Stimulated activated CD4-positive, alpha-beta T cell treated with anti-CD3 and anti-CD28 coated beads, Interleukin-4, amount 100 ng/mL, for 24 hours (primary cell): ENCODE measurements at regions not wholly inside any gene's neighbourhood (a gene's known extent, or its start where the extent isn't known, plus 50 kb on each side); places are given as distances from the start of the nearest gene placed in this dataset.
"Not testable (repeated sequence)": the region's sequence is repeated elsewhere in the genome, so short reads cannot be mapped to it uniquely, and the experiment has no call there.

Source experiments
- DNase-seq: peaks from one replicate; pipeline ENCODE4 v3.0.0-alpha.2; 2020

DNA sequence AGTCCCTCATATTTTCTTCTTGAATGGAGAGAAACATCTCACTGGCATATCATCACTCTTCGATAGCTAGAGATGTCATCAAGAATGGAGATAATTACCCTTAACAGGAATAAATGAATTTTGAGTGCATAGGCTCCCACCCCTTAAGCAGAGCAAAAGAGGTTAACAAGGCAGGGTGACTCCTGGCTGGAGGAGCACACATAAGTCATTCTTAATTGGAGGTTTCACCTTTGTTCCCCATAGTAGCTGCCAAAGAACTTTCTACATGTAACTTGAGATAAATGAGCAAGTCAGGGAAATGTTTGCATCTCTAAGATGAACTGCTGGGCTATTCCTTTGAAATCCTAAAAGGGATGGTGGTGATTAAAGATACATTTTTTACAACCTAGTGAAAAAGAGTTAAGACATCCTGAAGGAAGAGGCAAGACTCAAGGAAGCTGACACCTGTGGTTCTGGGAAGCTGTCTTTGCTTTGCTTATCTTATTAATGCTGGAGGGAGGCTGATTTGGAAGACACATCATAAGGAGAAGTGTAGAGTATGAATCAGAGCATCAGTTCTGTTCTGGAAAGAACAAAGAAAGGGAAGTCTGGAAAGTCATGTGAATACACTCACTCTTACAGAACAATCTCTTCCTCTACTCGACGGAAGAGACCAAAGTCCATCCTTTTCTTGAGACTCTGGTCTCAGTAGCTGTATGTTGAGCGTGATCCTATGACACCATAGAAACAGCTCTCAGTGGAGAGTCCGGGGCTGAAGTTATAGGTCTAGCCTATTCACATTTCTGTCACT is 326.3 kb downstream of the OSTF1 start:
- DNase-seq, result no peak

DNA sequence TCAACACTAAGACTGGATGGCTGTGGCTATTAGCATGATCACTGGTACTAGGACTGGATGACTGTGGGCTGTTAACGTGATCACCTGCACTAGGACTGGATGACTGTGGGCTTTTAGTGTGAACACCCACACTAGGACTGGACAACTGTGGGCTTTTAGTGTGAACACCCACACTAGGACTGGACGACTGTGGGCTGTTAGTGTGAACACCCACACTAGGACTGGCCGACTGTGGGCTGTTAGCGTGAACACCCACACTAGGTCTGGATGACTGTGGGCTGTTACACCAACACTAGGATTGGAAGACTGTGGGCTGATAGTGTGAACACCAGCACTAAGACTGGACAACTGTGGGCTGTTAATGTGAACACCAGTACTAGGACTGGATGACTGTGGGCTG is 329.2 kb downstream of the OSTF1 start:
- no peak for DNase-seq

DNA sequence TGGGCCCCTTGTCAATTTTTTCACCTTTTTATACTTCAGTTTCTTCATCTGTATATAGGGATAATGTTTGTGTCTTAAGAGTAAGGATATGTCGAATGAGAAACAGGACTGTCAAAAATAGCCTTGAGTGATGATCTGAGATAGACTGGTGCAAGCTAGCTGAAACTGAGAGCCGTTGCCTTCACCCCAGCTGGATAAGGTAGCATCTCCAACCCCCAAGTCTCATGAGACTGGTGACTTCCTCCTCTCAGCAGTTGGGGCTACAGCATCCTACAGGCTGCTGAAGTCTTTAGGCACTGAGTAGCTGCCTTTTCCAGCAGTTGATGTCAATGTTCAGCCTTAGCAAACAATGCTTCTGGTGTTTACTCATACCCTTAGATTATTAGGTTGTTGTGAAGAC is 330.2 kb downstream of the OSTF1 start:
- no peak for DNase-seq

DNA sequence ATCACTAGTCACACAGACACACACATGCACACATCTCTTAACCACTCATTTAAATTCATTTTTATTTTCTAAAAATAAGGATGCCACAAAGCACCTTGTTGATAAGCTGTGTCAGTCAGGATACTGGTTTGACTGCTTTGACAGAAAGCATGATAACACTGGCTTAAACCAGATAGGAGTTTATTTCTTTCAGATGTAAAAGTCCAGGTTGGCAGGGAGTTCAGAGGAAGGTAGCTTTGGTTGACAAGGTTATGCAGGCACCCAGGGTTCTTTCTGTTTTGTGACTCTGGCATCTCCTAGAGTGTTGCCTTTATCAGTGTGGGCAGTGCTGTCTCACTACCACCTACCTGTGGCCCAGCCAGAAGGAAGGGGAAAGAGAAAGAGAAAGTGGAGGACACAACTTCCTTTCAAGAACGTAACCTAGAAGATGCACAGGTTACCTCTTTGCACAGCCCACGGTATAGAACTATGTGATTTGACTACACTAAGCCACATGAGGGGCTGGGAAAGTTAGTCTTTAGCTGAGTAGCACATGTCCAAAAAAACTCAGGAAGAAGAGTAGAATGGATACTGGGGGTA is 334.7 kb downstream of the OSTF1 start:
- no peak for DNase-seq

DNA sequence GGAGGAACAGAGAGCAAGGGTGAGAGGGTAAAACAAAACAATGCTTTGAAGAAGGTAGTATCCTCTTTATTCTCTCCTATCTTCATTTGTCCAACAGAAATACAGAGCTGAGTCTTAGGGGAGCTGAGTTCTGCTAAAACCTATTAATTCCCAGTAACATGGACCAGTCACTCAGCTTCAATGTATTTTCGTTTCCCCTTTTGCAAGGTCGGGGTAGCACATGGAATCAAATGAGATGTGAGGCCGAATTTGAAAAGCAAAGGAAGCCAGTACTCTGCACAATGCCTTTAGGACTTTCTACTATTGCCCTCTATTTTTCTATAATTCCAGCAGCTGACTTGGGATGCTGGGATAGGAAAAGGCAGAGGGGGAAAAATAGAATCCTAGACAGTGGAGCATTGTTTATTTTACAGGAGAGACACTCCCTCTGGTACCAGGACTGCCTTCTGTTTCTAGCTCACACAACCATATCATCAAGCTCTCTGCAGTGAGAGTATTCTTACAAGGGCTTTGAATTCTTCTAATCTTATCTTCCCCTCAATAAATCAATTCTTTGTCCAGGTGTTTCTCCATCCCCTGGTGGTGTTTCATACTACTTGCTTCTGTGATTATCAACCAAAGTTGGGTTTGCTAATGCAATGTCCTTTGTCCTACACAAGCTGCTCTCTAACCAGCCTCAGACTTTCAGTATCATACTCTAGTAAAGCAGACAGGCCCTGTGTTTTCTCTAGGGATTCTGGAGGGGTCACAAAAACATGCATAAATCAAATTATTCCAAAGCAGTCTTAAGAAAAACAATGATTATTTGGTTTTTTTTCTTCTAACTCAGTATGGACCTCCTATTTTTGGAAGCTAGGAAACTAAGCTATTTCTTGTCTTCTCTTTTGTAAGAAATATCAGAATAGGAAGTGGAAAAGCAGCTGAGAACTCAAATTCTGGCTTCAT is 341.5 kb downstream of the OSTF1 start:
- DNase-seq, result no peak

DNA sequence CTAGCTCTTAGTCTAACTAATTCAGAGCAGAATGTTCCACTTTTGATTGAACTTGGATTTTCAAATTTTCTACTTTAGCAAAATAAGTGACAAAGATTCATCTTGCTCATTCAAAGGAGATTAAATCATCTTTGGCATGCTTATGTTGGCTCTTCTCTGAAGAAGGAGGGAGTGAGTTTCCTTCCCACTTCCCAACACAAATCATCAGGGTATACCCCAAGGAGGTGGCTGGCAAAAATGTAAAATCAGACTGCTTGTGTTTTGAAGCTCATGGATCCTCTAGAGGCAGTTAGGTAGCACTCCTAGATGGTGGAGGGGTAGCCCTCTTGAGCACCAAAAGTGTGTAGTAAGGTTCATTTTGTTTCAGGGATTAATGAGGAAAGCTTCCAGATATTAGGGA is 343.1 kb downstream of the OSTF1 start:
- no peak for DNase-seq

DNA sequence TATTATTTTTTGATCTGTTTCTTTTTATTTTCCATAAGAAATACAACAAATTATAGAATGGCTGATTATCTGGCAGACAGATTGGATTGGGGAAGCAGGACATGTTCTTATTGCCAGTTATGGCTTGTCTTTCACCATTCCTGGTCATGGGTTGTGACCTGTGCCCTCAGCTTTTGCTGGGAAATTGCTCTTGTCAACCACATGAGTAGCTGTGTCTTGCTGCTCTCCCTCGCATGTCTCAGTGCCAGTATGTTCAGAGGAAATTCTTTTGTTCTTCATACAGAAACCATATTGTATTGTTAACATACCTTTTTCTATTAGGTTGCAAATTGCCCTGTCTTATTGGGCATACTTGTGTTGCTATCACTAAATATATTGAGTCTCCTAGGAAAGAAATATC is 344.1 kb downstream of the OSTF1 start:
- DNase-seq, result no peak

DNA sequence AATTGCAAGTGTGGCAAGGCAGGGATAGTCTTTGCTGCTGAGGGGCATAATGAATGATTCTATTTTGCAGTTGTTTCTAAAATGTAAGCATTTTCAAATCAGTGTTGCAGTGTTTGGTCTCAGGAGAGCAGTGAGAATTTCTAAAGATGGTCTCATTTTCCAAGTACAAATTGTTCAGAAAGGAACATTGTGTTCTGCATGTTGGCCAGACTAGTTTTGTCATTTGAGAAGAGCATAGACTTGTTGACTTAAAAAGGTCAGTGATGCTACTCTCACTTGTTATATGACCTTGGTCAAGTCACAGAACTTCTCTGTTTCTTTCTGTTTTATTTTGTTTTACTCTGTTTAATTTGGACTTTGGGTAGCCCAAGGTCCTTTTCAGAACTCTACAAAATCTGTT is 344.6 kb downstream of the OSTF1 start:
- DNase-seq, result no peak

DNA sequence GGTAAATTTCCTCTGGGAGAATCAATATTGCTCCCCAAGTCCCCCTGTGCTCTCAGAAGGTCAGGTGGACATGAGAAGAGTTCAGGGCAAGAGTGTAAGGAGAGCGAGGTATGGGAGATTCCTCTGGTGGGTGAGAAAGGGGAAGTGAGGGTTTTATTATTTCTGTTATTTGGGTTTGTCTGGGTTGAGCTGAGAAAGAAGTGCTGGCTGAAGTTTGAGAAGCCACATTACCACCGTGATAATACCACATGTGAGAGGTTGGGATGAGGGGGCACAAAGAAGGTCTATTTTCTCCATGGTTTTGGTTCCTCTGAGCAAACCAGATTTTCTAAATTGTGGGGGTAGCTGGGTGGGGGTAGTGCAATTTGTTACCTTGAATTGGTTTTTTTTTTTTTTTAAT is 350.4 kb downstream of the OSTF1 start:
- DNase-seq, result no peak

DNA sequence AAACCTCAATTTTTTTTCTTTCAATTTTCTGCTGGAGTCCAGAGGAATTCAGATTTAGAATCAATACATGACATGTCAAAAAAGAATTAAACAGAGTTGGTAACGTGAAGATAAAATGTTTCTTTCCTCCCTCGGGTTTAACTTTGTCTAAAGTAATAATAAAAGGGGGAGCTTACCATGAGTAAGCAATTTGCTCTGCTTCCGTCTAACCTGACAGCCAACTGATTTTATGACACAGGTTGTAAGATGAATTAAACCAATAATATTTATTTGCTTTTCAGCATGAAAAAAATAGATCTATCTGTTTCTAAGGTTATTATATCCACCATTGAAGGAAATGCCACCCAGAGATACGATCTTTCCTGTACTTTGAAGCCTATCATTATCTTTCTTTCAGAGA is 352.6 kb downstream of the OSTF1 start:
- DNase-seq, result no peak

DNA sequence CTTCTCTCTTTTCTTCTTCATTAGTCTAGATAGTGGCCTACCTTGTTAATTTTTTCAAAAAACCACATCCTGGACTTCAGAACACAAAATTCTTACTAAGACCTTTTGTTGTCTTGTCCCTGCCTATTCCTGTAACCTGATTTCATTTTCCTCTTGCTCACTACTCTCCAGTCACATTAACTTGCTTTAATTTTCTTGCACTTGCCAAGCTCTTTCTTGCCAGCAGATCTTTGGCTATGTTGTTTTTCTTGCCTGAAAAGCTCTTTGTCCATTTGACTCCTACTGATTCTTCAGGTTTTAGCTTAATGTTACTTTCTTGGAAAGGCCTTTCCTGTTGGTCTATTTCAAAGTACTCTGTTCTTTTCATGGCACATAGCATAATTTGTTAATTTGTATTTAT is 356.8 kb downstream of the OSTF1 start:
- no peak for DNase-seq

DNA sequence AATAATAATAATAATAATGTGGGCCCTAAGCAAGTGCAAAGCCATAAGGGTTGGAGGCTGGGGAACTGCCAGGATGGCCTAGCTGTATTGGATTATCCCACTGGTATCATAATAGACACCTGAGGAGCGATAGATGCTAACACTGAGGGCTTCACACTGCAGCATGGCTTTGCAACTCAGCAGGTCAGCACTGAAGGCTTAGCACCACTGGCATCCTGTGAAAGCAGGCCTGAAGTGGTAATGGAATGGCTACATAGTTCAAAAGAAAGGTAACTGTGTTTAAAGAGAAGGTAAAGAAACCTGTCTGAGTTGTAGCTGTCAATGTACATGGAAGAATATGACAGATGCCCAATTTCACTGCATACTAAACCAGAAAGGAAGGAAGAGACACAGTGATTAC is 359.0 kb downstream of the OSTF1 start:
- DNase-seq, result no peak

DNA sequence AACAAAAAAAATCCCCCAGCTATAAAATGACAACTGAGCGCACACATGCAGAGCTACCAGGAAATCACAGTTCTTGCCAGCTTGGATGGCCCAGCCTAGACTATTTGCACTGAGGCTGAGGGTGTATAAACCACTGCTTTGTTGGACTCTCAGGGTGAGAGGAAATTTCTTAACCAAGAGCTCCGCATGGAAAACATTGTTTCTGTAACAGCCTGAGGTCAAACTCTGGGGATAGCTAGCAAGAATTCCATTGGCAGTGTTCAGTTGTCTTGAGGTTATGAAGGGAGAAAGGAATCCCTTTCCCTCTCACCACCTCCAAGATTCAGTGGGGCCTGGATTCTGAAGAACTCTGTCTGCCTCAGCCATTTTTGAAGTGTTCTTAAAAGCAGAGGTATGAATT is 360.0 kb downstream of the OSTF1 start:
- no peak for DNase-seq

DNA sequence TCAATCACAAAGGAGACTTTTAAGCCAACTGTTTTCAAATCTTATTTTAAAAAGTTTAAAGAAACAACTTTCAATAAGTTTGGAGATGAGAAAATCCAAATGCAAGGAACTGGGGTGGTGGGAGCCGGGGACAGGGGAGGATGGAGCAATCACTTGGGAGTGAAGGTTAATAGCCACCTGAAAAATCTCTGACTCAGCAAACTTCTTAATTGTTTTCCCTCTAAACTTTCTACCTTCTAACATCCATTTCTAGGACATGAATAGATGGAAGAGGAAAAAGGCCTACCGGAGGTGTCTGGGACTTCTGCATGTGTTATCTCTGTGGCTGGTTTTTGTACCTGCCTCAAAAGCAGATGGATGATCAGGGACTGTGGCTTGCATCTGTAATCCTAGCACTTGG is 360.6 kb downstream of the OSTF1 start:
- DNase-seq, result no peak

DNA sequence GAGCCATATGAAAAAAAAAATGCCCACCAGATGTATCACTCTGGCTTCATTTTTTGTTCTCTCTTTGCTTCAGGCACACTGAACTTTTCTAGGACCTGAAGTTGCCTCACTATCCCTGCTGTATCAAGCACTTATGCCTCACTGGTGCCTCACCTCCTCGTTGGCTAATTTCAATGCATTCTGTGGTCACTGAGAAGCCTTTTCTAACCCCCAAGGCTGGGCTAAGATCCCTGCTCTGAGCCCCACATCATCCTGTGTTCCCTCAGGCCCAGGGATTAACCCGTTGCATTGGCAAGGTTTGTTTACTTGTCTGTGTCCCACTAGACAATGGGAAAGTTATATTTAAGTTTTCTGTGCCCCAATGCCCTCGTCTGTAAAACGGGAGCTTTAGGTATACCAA is 362.7 kb downstream of the OSTF1 start:
- DNase-seq, result no peak

DNA sequence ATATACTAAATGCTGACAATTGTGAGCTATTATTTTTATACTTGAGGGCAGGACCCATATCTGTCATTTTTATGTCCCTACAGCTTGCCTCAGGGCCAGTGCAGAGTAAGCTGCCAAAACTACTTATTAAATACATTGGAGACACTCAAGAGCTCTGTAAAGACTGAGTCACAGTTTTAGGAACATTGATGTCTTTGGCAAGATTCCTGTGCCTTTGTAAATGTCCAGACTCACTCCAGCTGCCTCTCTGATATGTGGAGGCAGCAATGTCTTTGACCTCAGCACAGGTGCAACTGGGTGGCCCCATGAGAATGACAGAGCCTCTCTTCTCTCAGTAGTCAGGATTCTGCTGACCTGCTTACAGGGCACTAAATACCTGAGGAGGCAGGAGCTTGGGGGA is 363.2 kb downstream of the OSTF1 start:
- no peak for DNase-seq

DNA sequence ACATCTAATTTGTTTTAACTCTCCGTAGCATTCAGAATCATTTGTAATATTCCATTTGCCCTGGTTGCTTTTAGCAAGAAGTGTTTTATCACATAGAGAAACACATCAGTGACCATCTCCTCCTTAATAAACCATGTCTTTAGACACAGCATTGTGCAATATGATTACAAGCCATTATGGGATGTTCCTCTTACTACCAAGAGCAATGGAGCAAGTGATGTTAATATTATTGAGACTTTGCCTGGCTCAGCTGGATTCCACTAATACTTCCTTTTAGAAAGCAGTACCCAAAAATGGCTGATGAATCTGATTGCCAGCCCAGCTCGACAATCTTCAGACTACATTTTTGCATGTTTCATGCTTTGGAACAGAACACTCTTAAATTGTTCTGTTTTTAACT is 364.2 kb downstream of the OSTF1 start:
- DNase-seq, result no peak

DNA sequence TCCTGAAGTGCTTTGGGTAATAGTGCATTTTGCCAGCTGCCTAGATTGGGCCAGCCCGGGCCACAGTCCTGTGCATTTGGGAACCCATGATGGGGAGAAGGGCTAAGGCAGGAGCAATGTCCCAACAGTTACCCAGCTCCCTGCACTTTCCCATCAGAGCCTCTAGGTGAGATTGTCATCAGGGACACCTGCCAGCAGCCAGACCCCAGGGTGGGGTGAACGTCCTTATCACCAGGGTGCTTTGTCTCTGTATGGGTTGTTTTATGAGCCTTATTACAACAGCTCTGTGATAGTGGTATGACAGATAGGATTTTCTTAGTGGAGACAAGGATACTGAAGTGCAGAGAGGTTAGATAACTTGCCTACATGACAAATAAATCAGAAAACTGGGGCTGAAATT is 365.7 kb downstream of the OSTF1 start:
- no peak for DNase-seq

DNA sequence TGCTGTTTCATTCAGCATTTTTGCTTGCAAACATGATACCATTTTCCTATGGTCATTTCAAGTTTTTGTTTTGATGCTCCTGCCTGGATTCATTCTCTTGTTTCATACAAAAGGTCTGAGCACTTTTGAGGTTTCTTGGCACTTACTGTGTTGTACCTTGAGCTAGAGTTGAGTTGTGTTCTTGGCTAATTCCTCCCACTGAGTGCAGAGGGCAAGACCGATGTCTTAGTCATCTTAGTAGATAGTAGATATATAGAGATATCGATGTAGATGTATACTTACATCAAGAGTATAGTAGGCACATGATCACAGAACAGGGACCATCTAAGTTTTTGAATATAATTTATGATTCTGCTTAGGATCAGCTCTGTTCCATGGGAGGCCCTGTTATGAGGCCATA is 366.6 kb downstream of the OSTF1 start:
- DNase-seq, result no peak

DNA sequence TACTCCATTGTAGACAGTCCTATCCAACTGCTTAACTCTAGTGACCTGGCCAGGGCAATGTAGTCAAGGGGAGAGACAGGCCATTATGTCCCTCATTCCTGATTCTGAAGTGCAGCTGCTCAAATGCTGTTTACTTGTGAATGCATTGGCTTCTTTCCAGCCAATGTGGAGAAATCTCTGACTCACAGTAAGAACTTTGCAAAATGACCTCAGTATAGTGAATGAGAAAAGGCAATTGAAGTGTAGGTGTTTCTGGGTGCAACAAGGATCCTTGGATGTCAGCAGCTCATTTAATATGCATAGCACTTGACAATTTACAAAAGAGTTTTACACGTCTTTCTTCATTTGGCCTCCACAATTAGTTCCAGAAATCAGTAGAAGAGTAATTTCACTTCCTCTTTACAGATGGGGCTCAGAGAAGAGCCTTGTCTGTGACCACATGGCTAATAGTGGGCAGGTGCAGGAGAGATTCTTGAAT is 367.2 kb downstream of the OSTF1 start:
- no peak for DNase-seq

DNA sequence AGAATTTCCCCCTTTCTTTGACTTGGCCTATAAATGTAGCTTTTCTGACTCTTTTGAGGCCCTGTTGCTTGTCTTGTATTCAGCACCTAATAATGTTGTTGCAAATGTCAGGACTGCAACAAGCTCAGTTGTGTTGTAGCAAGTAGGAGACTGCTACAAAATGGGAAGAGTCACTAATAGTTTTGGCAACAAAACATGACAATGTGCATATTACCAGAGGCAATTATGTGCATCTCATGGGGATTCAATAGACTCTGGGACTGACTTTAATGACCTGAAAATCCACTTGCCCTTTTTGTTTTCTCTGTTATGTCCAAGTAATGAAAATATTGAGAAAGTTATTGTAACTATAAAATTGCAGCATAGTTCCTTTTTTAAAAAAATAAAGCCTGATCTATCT is 368.4 kb downstream of the OSTF1 start:
- DNase-seq, result no peak

DNA sequence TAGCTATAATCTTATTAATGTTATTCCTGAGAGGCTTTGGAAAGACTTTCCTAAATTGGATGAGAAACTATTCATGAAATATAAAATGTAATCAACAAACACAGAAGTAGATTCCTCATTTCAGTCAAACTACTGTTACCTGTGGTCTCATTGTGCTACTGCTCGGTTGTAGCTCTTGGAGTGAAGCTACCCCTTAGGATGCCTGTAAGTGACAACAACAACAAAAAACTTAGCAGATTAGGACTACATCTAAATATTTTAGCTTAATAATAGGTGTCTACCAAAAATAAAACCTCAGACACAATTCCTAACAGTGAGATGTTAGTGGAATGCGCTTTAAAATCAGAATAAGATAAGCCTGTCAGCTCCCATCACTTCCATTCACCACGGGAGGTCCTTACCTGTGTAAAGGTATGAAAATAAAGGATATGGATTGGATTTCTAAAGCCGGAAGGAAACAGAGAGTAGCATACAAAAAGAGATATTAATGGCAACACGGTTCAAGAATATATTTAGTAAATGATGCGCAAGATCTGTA is 369.2 kb downstream of the OSTF1 start:
- DNase-seq, result no peak

DNA sequence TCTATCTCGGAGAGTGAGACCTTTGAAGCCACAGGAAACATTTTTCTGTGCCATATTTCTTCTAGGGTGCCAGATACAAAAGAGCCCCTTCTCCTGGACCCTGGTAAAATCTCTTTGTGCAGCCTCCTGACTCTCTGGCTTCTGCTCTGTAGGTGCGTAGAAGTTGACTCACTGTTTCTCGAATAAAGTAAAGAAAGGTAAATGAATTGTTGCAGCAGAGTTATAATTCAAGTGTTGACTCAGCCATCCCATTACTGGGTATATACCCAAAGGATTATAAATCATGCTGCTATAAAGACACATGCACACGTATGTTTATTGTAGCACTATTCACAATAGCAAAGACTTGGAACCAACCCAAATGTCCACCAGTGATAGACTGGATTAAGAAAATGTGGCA is 371.0 kb downstream of the OSTF1 start:
- not testable (repeated sequence) for DNase-seq

DNA sequence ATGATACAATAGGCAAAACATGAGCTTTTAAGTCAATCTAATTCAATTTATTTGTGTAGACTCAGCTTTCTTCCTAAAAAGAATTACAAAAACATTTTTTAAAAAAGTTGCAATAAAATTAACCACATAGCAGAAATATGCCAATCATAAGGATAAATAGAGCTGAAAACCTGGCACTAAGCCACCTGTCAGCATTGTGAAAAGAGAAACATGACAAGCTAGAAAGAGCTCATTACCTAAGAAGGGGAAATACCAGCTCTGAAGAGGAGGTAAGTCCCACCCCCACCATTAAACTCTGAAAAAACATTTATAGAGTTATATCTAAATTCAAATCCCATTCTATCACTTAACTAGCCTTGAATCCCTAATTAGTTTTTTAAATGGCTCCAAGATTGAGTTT is 372.9 kb downstream of the OSTF1 start:
- DNase-seq, result no peak
